RWPE2 (cell line): ENCODE measurements at regions not wholly inside any gene's neighbourhood (a gene's known extent, or its start where the extent isn't known, plus 50 kb on each side); places are given as distances from the start of the nearest gene placed in this dataset.

ENCODE experiments used
- ATAC-seq: fragments of 200-7000 bp; cut with Tn5 transposase; 3 replicates; pipeline ENCODE4 v1.9.1; 2021; ENCODE audit warnings: low read depth
- DNase-seq: peaks from one replicate; pipeline ENCODE4 v3.0.0-alpha.2; 2020; ENCODE audit warnings: low spot score
- H3K27ac ChIP-seq: fragments of 450-650 bp; 2 replicates; pipeline ENCODE4 v1.5.1; 2017; ENCODE audit warnings: mild to moderate bottlenecking; ENCODE audit not compliant: poor library complexity, severe bottlenecking
- H3K27me3 ChIP-seq: fragments of 250-450 bp; sonication (Bioruptor Pico); 2 replicates; pipeline ENCODE4 v1.5.1; 2021; ENCODE audit warnings: mild to moderate bottlenecking, moderate library complexity; ENCODE audit not compliant: insufficient read depth, poor library complexity, severe bottlenecking
- H3K36me3 ChIP-seq: fragments of 250-450 bp; sonication (Bioruptor Pico); 2 replicates; pipeline ENCODE4 v1.5.1; 2020; ENCODE audit warnings: low read depth, mild to moderate bottlenecking, moderate library complexity
- H3K4me1 ChIP-seq: fragments of 250-450 bp; sonication (Bioruptor Pico); 2 replicates; pipeline ENCODE4 v1.5.1; 2021; ENCODE audit warnings: mild to moderate bottlenecking, moderate library complexity; ENCODE audit not compliant: insufficient read depth, poor library complexity, severe bottlenecking
- H3K4me3 ChIP-seq: fragments of 250-450 bp; sonication (Bioruptor Pico); 2 replicates; pipeline ENCODE4 v1.5.1; 2021; ENCODE audit warnings: mild to moderate bottlenecking, moderate library complexity; ENCODE audit not compliant: severe bottlenecking
- H3K9me3 ChIP-seq: fragments of 250-450 bp; sonication (Bioruptor Pico); 2 replicates; pipeline ENCODE4 v1.5.1; 2021; ENCODE audit warnings: mild to moderate bottlenecking, moderate library complexity; ENCODE audit not compliant: severe bottlenecking
- TF ChIP-seq, protein P1 (sequence below): fragments of 450-650 bp; IDR thresholded peaks from one replicate; pipeline ENCODE4 v1.5.1; 2017; ENCODE audit warnings: mild to moderate bottlenecking, moderate library complexity; ENCODE audit not compliant: poor library complexity, severe bottlenecking

DNA sequence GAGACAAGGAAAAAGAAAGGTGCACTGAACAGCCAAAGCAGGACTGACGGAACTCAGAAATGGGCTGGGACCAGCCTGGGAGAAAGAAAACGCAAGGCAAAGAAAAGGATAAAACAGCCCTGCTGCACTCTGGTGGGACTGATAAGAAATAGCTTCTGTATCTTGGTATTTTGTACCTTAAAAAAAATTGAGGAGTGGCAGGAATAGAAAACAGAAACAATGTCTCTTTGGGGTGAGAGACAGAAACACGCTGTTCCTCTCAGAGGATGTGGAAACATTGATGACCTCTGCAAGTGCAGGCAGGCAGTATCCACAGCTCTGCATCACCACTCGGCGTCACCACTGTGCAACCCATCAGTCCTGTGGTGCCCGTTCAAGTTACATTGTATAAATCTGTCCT lies 152.5 kb upstream of the SPRY1 start:
- TF ChIP-seq, protein P1, sequence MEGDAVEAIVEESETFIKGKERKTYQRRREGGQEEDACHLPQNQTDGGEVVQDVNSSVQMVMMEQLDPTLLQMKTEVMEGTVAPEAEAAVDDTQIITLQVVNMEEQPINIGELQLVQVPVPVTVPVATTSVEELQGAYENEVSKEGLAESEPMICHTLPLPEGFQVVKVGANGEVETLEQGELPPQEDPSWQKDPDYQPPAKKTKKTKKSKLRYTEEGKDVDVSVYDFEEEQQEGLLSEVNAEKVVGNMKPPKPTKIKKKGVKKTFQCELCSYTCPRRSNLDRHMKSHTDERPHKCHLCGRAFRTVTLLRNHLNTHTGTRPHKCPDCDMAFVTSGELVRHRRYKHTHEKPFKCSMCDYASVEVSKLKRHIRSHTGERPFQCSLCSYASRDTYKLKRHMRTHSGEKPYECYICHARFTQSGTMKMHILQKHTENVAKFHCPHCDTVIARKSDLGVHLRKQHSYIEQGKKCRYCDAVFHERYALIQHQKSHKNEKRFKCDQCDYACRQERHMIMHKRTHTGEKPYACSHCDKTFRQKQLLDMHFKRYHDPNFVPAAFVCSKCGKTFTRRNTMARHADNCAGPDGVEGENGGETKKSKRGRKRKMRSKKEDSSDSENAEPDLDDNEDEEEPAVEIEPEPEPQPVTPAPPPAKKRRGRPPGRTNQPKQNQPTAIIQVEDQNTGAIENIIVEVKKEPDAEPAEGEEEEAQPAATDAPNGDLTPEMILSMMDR = peak; percentile 25
- DNase-seq (no peak), ATAC-seq (peak; percentile 78)
- no peaks in the 10 kb centered on the region for H3K9me3 ChIP-seq
- no peaks in the 10 kb centered on the region for H3K36me3 ChIP-seq
- no peaks in the 10 kb centered on the region for H3K4me1 ChIP-seq
- H3K27ac ChIP-seq = no peak overlapping the region
- H3K27me3 ChIP-seq = no peaks in the 10 kb centered on the region
- no peak overlapping the region for H3K4me3 ChIP-seq

DNA sequence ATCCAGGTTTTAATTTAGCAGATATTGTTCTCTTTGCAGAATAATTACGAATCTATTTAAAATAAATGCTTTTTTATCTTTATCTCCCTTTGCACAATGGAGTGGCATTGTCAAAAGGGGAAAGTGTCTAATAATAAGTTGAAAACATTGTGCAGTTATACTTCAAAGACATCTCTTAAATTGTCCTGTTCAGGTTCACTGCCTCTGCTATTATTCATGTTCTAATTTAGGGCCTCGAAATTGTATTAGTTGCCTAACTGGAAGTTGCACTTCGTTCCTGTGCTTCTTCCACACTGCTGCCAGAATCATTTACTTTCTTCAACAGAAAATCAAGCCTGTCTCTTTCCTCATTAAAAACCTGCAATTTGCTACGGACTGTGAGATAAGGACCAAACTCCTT lies 150.5 kb upstream of the SPRY1 start:
- Histone ChIP-seq H3K4me3 (no peak overlapping the region), H3K27ac (no peak overlapping the region), H3K9me3 (no peaks in the 10 kb centered on the region), H3K27me3 (no peaks in the 10 kb centered on the region), H3K36me3 (no peaks in the 10 kb centered on the region), H3K4me1 (no peaks in the 10 kb centered on the region)
- TF ChIP-seq, protein P1 = no peak
- no peak for ATAC-seq
- DNase-seq = no peak

DNA sequence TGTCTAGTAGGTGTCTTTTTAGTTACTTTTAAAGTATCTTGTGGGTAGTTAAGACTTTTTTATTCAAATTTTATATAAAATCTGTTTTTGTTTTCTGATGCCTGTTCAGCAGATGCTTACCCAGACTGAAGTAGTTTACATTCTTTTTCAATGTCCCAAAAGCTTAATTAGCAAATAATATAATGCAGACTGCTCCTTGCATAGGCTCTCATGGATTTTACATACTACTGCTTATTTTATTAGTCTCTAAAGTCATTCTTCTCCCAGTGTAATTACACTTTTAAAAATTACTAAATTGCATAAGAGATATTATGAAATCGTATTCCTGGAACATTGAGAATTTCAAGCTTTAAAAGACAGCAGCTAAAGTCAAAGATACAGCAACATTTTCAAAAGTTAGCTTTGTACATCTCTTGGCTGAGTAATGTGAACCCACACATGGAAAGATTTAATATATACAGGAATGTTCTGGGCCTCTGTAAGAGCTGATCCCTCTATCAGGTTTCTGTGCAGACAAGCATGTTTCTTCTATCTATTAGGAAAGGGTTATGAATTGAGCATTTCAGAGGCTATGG lies 148.4 kb upstream of the SPRY1 start:
- TF ChIP-seq, protein P1 = no peak
- no peak overlapping the region for H3K27ac ChIP-seq
- H3K9me3 ChIP-seq = no peaks in the 10 kb centered on the region
- H3K4me1 ChIP-seq = no peaks in the 10 kb centered on the region
- DNase-seq (no peak), ATAC-seq (no peak)
- H3K36me3 ChIP-seq = no peaks in the 10 kb centered on the region
- no peaks in the 10 kb centered on the region for H3K27me3 ChIP-seq
- H3K4me3 ChIP-seq = no peak overlapping the region

DNA sequence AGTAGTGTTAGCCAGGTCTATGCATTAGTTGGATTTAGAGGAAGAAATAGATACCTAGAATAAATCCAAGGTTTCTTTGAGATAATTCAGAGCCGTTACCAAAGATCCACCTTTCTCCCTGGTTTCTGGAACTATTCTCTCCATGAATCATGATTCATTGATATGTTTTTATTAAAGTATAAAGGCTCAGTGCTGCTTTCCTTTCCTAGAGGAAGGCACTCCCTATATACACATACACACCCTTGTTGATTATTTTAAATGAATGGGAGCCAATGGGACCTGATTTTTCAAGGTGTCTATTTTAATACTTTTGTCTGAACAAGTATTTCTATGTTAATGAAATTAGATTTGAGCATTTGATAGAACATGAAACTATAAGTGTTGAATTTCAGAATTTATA lies 146.8 kb upstream of the SPRY1 start:
- no peak for ATAC-seq

DNA sequence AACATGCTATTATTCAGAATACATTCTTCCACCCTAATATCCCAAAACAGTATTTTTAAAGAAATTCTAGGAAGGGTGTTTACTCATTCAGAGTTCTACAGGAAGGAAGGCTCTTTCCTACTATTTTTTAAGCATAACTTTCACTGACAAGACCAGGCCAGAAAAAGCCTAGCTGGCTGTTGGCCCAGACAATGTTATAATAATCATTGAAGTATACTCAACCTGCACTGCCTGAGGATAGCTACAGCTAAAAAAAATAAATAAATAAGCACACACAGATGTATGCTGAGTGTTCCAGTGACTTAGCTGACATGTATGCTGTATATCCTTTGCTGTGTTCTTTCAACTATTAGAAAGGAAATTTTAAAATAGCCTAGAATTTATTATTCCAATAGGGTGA lies 145.8 kb upstream of the SPRY1 start:
- no peaks in the 10 kb centered on the region; the same call in 1 of the 2 replicates for H3K36me3 ChIP-seq
- DNase-seq = no peak
- no peak overlapping the region for H3K4me3 ChIP-seq
- TF ChIP-seq, protein P1 = no peak
- no peak overlapping the region for H3K27ac ChIP-seq
- H3K27me3 ChIP-seq = no peaks in the 10 kb centered on the region
- no peak for ATAC-seq
- H3K9me3 ChIP-seq = no peaks in the 10 kb centered on the region
- no peaks in the 10 kb centered on the region for H3K4me1 ChIP-seq

More for the DNA sequence above, 146.8 kb upstream of the SPRY1 start:
- H3K27ac ChIP-seq = no peak overlapping the region
- H3K36me3 ChIP-seq = no peaks in the 10 kb centered on the region
- no peak overlapping the region for H3K4me3 ChIP-seq
- H3K27me3 ChIP-seq = no peaks in the 10 kb centered on the region
- DNase-seq = no peak
- TF ChIP-seq, protein P1 = no peak
- H3K9me3 ChIP-seq = no peaks in the 10 kb centered on the region
- H3K4me1 ChIP-seq = no peaks in the 10 kb centered on the region
